Vagina (tissue), 2 donors: ENCODE measurements at regions not wholly inside any gene's neighbourhood (a gene's known extent, or its start where the extent isn't known, plus 50 kb on each side); places are given as distances from the start of the nearest gene placed in this dataset.

ENCODE experiments used
- CTCF ChIP-seq, 3 experiments: fragments of 450-650 bp in 2 of 3; fragments of 200-600 bp in 1 of 3; sonication (generic) in 1 of 3; IDR thresholded peaks; one replicate each; pipeline ENCODE4 v1.5.1; 2017 to 2019; ENCODE audit warnings: antibody characterized with exemption in 3 of 3, mild to moderate bottlenecking in 2 of 3, moderate library complexity in 2 of 3
- POLR2A ChIP-seq, 2 donors: fragments of 450-650 bp; IDR thresholded peaks; one replicate each; pipeline ENCODE4 v1.6.1; 2017; ENCODE audit warnings: antibody characterized with exemption in 2 of 2, mild to moderate bottlenecking in 2 of 2, moderate library complexity in 2 of 2

GRCh38 chr4:112721627-112722026, 84.7 kb downstream of the LARP7 start:
- no peak for TF ChIP-seq CTCF (IDR thresholded peaks at IDR 0.05)
- TF ChIP-seq POLR2A (IDR thresholded peaks at IDR 0.05): no peak
